Adrenal gland (tissue), 5 donors: ENCODE measurements at regions not wholly inside any gene's neighbourhood (a gene's known extent, or its start where the extent isn't known, plus 50 kb on each side); places are given as distances from the start of the nearest gene placed in this dataset.

Source experiments
- POLR2A ChIP-seq, 2 donors: fragments of 450-650 bp; IDR thresholded peaks; one replicate each; pipeline ENCODE4 v1.6.1; 2017; ENCODE audit warnings: antibody characterized with exemption in 2 of 2, mild to moderate bottlenecking in 2 of 2, moderate library complexity in 1 of 2
- TF ChIP-seq, protein P1 (sequence below), 6 experiments: fragments of 450-650 bp in 4 of 6; fragments of 200-600 bp in 2 of 6; sonication (generic) in 1 of 6; IDR thresholded peaks; 1 replicate in 5 of 6; 2 replicates in 1 of 6; pipeline versions ENCODE4 v1.5.1 to v1.8.0; 2016 to 2021; ENCODE audit warnings: antibody characterized with exemption in 6 of 6, mild to moderate bottlenecking in 2 of 6, moderate library complexity in 1 of 6
- donor health status: DM: no; HTN: no; CAD: no.

DNA sequence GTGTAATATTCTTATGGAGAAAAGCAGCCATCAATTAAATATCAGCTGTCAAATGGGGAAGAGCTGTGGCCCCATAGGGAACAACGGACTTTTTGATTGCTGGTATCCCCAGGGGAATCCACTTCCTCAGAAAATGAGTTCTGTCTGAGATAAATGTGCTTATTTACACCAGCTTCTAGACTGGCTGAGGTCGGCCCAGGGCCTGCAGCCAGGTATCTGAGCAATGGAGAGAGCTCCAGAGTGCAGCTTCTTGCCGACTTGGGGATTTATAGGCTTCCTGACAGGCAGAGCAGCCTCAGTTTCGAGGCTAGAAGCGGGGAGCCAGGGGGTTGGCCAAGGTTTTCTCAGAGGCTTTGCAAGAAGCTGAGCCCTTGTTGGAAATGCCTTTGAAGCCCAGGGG is 67.2 kb downstream of the MCFD2 start:
- TF ChIP-seq, protein P1, sequence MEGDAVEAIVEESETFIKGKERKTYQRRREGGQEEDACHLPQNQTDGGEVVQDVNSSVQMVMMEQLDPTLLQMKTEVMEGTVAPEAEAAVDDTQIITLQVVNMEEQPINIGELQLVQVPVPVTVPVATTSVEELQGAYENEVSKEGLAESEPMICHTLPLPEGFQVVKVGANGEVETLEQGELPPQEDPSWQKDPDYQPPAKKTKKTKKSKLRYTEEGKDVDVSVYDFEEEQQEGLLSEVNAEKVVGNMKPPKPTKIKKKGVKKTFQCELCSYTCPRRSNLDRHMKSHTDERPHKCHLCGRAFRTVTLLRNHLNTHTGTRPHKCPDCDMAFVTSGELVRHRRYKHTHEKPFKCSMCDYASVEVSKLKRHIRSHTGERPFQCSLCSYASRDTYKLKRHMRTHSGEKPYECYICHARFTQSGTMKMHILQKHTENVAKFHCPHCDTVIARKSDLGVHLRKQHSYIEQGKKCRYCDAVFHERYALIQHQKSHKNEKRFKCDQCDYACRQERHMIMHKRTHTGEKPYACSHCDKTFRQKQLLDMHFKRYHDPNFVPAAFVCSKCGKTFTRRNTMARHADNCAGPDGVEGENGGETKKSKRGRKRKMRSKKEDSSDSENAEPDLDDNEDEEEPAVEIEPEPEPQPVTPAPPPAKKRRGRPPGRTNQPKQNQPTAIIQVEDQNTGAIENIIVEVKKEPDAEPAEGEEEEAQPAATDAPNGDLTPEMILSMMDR (IDR thresholded peaks at IDR 0.05) = no peak
- no peak for TF ChIP-seq POLR2A (IDR thresholded peaks at IDR 0.05)
